Renal cortical epithelial cell (primary cell): ENCODE measurements at regions not wholly inside any gene's neighbourhood (a gene's known extent, or its start where the extent isn't known, plus 50 kb on each side); places are given as distances from the start of the nearest gene placed in this dataset.
A peak's percentile ranks its signal among the peaks of the same experiment; 100 is the strongest.

Experiments used
- DNase-seq: peaks from one replicate; pipeline ENCODE4 v3.0.0-alpha.2; 2011; ENCODE audit warnings: low read depth

GRCh38 chr4:62159876-62160275 lies 959.8 kb downstream of the ADGRL3 start:
- DNase-seq: no peak

- DNase-seq: no peak
Observed at GRCh38 chr4:62159306-62159705, 959.2 kb downstream of the ADGRL3 start.

- no peak for DNase-seq
Observed at GRCh38 chr4:62156205-62156604, 956.1 kb downstream of the ADGRL3 start.

- DNase-seq: peak; percentile 43
Observed at GRCh38 chr4:62145276-62145675, 945.1 kb downstream of the ADGRL3 start.

GRCh38 chr4:62144431-62144830 lies 944.3 kb downstream of the ADGRL3 start:
- DNase-seq: no peak

GRCh38 chr4:62135565-62136156 lies 935.5 kb downstream of the ADGRL3 start:
- peak; percentile 74 for DNase-seq

- DNase-seq: no peak
Observed at GRCh38 chr4:62133977-62134376, 933.9 kb downstream of the ADGRL3 start.

GRCh38 chr4:62133101-62133897 lies 933.2 kb downstream of the ADGRL3 start:
- no peak for DNase-seq

GRCh38 chr4:62131049-62131448 lies 930.9 kb downstream of the ADGRL3 start:
- no peak for DNase-seq

GRCh38 chr4:62130637-62131036 lies 930.5 kb downstream of the ADGRL3 start:
- DNase-seq: no peak

- DNase-seq: no peak
Observed at GRCh38 chr4:62130230-62130629, 930.1 kb downstream of the ADGRL3 start.
